Umbilical cord (tissue), 1 donor: ENCODE measurements at regions not wholly inside any gene's neighbourhood (a gene's known extent, or its start where the extent isn't known, plus 50 kb on each side); places are given as distances from the start of the nearest gene placed in this dataset.
A peak's percentile ranks its signal among the peaks of the same experiment; 100 is the strongest.

Experiments used
- DNase-seq: peaks from one replicate; pipeline ENCODE4 v3.0.0-alpha.2; 2015; ENCODE audit warnings: low spot score

GRCh38 chr4:175125410-175126068 lies 207.4 kb downstream of the ADAM29 start:
- no peak for DNase-seq

GRCh38 chr4:175127314-175127713 lies 209.2 kb downstream of the ADAM29 start:
- no peak for DNase-seq

GRCh38 chr4:175129797-175130196 lies 211.6 kb downstream of the ADAM29 start:
- DNase-seq, result no peak

GRCh38 chr4:175139205-175139604 lies 221.0 kb downstream of the ADAM29 start:
- DNase-seq, result no peak

GRCh38 chr4:175143116-175143515 lies 225.0 kb downstream of the ADAM29 start:
- DNase-seq, result no peak

- DNase-seq, result no peak
Measured at GRCh38 chr4:175146799-175147198, 228.6 kb downstream of the ADAM29 start.

GRCh38 chr4:175147233-175147632 lies 229.1 kb downstream of the ADAM29 start:
- DNase-seq, result no peak

- no peak for DNase-seq
Measured at GRCh38 chr4:175166020-175166419, 247.9 kb downstream of the ADAM29 start.

- DNase-seq, result no peak
Measured at GRCh38 chr4:175176710-175177109, 258.6 kb downstream of the ADAM29 start.

- no peak for DNase-seq
Measured at GRCh38 chr4:175190654-175191053, 272.5 kb downstream of the ADAM29 start.

- DNase-seq, result peak; percentile 2
Measured at GRCh38 chr4:175198056-175198455, 279.9 kb downstream of the ADAM29 start.

- no peak for DNase-seq
Measured at GRCh38 chr4:175215208-175215607, 297.1 kb downstream of the ADAM29 start.

- DNase-seq, result no peak
Measured at GRCh38 chr4:175215657-175216056, 297.5 kb downstream of the ADAM29 start.

- DNase-seq, result no peak
Measured at GRCh38 chr4:175229154-175229553, 311.0 kb downstream of the ADAM29 start.

- DNase-seq, result no peak
Measured at GRCh38 chr4:175234162-175234561, 316.0 kb downstream of the ADAM29 start.

- DNase-seq, result no peak
Measured at GRCh38 chr4:175238827-175239517, 320.8 kb downstream of the ADAM29 start.

- DNase-seq, result no peak
Measured at GRCh38 chr4:175246941-175247340, 328.8 kb downstream of the ADAM29 start.

GRCh38 chr4:175252642-175253041 lies 334.5 kb downstream of the ADAM29 start:
- DNase-seq, result no peak

GRCh38 chr4:175253184-175253902 lies 335.2 kb downstream of the ADAM29 start:
- DNase-seq, result no peak

GRCh38 chr4:175263537-175263936 lies 345.4 kb downstream of the ADAM29 start:
- no peak for DNase-seq

- DNase-seq, result no peak
Measured at GRCh38 chr4:175271010-175271630, 353.0 kb downstream of the ADAM29 start.
